ENCODE measurements at regions not wholly inside any gene's neighbourhood (a gene's known extent, or its start where the extent isn't known, plus 50 kb on each side); places are given as distances from the start of the nearest gene placed in this dataset.
"Not testable (repeated sequence)": the region's sequence is repeated elsewhere in the genome, so short reads cannot be mapped to it uniquely, and the experiment has no call there.

GRCh38 chr11:43177975-43178374, 133.8 kb upstream of the API5 start:
- FAIRE-seq = no peak

DNA sequence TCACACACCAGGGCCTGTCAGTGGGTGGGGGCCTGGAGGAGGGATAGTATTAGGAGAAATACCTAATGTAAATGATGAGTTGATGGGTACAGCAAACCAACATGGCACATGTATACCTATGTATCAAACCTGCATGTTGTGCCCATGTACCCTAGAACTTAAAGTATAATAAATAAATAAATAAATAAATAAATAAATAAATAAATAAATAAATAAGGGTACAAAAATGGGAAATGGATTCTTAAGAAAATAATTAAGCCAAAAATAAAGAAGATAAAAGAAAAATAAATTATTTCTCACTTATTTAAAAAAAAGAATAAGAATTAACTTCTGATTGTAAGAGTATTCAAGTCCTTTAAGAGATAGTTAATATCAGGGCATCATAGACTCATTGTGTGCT, 117.3 kb upstream of the API5 start:
- not testable (repeated sequence) for FAIRE-seq

DNA sequence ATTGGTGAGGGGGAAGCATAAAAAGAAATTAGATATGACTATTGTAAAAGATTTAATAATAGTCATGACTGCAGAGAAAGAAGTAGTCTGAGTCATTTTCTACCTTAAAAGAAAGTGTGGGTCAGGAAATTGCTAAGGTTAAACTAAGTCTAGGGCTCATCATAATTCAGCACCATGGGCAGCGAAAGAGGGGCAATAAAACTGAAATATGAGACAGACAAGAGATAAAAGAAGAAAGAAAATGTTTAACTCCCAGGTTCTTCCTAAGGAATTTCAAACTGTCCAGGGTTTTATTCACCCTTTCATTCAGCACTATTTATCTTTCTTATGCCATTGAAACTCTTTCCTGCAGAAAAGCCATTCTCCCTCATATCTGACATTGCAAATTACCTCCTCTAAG, 114.4 kb upstream of the API5 start:
- no peak for FAIRE-seq

- no peak for FAIRE-seq
Measured at GRCh38 chr11:43200031-43200430, 111.8 kb upstream of the API5 start.

DNA sequence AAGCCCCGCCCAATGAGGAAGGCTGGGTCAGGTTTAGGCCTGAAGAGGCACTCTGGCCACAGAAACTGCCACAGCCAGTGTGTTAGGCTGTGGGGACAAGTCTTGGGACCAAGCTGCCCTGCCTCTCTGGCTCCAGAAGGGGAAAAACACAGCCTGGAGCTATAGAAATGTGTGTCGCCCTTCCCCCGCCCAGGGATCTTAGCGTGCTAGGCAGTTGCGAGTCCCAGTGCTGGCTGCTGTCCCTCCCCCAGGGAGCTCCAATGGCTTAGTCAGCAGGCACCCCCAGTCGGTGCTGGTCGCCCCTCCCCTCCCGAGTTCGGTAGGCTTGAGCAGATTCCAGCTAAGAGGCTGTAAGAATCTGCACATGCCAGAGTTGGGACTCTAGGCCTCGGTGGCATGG, 99.5 kb upstream of the API5 start:
- FAIRE-seq = no peak

GRCh38 chr11:43214471-43214870, 97.3 kb upstream of the API5 start:
- FAIRE-seq = no peak

GRCh38 chr11:43217849-43218248, 93.9 kb upstream of the API5 start:
- no peak for FAIRE-seq

DNA sequence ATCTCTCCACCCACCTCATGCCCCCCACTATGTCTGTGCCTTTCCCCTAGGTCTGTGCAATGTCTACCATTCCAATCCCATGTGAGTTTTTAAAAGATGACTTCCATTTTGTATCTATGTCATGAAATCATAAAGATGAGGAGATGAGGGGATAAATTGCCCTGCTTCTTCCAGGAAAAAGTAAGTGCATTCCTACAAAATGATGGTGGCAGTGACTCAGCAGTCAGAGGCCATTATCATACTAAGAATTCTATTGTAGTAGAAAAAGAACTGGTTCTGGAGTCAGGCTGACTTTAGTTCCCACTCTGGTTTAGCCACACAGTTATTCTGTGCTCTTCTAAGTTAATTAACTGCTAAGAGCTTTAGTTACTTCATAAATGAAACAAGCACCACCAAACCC, 89.6 kb upstream of the API5 start:
- no peak for FAIRE-seq

GRCh38 chr11:43223026-43223425, 88.8 kb upstream of the API5 start:
- FAIRE-seq = no peak

DNA sequence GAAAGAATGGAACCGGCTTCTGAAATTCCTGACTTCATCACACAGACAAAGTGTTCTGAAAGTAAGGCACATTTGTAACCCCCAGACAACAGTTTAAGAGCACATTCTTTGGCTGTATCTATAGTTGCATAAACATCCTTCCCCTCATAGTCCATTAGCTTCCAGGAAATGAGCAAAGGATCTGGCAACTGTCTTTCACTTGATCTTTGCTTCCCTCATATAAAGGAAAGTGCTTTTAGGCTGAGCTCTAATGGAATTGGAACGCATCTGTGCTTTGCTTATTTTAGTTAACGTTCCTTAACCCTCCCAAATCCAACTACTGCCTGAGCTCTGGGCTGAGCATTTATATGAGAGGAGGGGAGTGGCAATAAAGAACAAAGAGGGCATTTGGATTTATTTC, 76.9 kb upstream of the API5 start:
- no peak for FAIRE-seq

DNA sequence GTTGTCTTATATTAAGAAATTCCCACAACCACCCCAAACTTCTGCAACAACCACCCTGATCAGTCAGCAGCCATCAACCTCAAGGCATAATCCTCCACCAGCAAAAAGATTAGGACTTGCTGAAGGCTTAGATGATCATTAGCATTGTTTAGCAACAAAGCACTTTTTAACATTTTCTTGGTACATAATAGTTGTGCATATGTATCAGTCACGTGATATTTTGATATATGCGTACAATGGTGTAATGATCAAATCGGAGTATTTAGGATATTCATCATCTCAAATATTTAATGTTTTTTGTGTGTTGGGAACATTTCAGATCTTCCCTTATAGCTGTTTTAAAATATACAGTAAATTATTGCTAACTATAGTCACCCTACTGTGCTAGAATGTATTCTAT, 73.5 kb upstream of the API5 start:
- FAIRE-seq = no peak

DNA sequence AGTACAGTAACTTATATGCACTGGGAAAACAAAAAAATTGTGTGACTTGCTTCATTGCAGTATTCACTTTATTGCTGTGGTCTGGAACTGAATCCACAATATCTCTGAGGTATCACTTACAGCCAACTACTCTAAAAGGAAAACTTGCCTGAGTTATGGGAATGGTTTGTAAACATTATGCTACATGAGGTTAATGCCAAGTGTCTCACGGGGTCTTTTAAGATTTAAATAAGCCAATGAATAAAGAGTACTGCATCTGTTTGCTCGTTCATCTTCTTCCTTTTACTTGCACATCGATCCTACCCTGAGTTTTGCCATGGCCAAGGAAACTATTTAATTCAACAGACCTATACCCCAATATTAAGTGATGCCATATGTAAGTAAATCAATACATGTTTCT, 72.0 kb upstream of the API5 start:
- no peak for FAIRE-seq

GRCh38 chr11:43242401-43242800, 69.4 kb upstream of the API5 start:
- no peak for FAIRE-seq

GRCh38 chr11:43243927-43244326, 67.9 kb upstream of the API5 start:
- no peak for FAIRE-seq

DNA sequence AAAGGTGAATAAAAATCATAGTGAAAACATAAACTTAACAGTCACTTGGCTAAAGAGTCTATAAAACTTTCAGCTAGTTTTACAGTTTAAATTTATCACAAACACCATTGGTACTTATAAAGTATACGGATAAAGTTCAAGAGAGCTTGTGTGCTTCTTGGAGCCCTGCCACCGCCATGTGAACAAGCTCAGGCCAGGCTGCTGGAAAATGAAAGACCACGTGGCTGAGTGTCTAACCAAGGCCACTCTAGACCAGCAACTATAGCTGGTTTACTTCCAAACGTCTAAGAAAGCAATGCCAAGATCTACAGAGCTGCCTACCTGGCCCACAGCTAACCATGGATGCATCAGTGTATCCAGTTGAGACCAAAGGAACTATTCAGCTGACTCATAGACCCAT, 66.3 kb upstream of the API5 start:
- no peak for FAIRE-seq

GRCh38 chr11:43250309-43250708, 61.5 kb upstream of the API5 start:
- no peak for FAIRE-seq

DNA sequence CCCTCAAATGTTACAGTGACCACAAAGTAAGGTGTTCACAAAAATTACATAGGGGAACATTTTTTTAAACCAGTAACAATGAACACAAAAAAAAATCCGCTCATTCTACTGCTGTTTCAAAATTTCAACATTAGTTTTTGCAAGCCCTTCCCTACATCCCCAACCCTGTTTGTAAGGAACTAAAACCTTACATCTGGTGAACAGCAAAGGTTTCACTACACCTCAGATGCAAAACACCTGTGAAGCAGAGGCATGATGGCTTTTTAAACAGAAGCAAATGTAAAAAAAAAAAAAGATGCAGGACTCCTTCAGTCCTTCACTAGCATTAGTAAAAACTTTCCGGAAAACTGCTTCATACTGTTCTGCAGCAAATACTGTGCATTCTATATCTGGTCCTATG, 50.0 kb upstream of the API5 start:
- FAIRE-seq = no peak
